Mesenteric fat pad (tissue), 1 donor: ENCODE measurements at regions not wholly inside any gene's neighbourhood (a gene's known extent, or its start where the extent isn't known, plus 50 kb on each side); places are given as distances from the start of the nearest gene placed in this dataset.

ENCODE experiments used
- DNase-seq: peaks from one replicate; pipeline ENCODE4 v3.0.0-alpha.2; 2020; ENCODE audit warnings: low spot score
- donor health status: DM: yes; HTN: yes; CAD: no.

- no peak for DNase-seq
Measured at GRCh38 chrX:33726281-33727160, 405.6 kb downstream of the FAM47A start.

GRCh38 chrX:33725535-33726210 lies 406.4 kb downstream of the FAM47A start:
- DNase-seq: no peak

DNA sequence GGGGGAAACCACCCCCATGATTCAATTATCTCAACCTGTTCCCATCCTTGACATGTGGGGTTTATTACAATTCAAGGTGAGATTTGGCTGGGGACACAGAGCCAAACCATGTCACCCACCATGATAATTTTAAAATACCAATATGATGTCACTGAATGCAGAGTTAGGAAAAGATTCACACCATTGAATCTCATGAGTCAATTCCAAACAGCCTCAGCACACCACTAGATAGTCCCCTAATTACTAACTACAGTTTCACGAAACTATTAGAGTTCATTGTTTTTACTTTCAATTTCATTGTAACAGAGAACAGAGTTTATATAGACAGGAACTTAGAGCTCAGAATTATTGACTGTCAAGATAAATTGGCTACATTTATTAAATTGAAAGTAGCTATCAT lies 410.2 kb downstream of the FAM47A start:
- DNase-seq: no peak

DNA sequence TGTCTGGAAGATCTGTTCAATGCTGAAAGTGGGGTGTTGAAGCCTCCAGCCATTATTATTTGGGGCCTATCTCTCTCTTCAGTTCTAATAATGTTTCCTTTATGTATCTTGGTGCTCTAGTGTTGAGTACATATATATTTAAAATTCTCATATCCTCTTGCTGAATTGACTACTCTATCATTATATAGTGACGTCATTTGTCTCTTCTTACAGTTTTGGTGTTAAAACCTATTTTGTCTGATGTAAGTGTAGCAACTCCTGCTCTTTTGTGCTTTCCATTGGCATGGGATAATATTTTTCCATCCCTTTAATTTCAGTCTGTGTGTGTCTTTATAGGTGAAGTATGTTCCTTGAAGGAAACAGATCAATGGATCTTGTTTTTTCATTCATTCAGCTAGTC lies 446.0 kb downstream of the FAM47A start:
- no peak for DNase-seq
